ENCODE measurements at regions not wholly inside any gene's neighbourhood (a gene's known extent, or its start where the extent isn't known, plus 50 kb on each side); places are given as distances from the start of the nearest gene placed in this dataset.
A peak's percentile ranks its signal among the peaks of the same experiment; 100 is the strongest.

GRCh38 chr21:24895885-24896734, 711.2 kb downstream of the MRPL39 start:
- TF ChIP-seq CTCF (optimal IDR thresholded peaks at IDR 0.05 in 1 of 3, IDR thresholded peaks at IDR 0.05 in 1 of 3, conservative IDR thresholded peaks at IDR 0.05 in 1 of 3; ENCODE audit: extremely low read depth in 1 of 3, insufficient read depth in 2 of 3, low read length in 3 of 3), result peak in 2 of 3 experiments; percentile 6 to 39
- TF ChIP-seq EZH2 (IDR thresholded peaks at IDR 0.05; ENCODE audit: low read length), result no peak
- no peaks in the 10 kb centered on the region for H3K4me1 ChIP-seq (ENCODE audit: control insufficient read depth, extremely low read depth, insufficient read depth, low read length)

GRCh38 chr21:24894324-24894723, 713.0 kb downstream of the MRPL39 start:
- Histone ChIP-seq H3K4me3 (ENCODE audit: control insufficient read depth in 2 of 3, extremely low read depth in 1 of 3, insufficient read depth in 2 of 3, low read depth in 1 of 3, low read length in 3 of 3) (no peak overlapping the region), H3K4me1 (ENCODE audit: control insufficient read depth, extremely low read depth, insufficient read depth, low read length) (no peaks in the 10 kb centered on the region), H3K36me3 (ENCODE audit: control insufficient read depth in 2 of 2, extremely low read depth in 1 of 2, insufficient read depth in 2 of 2, low read length in 2 of 2) (no peaks in the 10 kb centered on the region), H3K9ac (ENCODE audit: control insufficient read depth, extremely low read depth, insufficient read depth, low read length) (no peak overlapping the region), H2AFZ (ENCODE audit: control insufficient read depth, low read length) (no peak overlapping the region), H3K4me2 (ENCODE audit: control insufficient read depth, extremely low read depth, insufficient read depth, low read depth, low read length) (no peak overlapping the region), H3K27ac (ENCODE audit: control insufficient read depth, insufficient read depth, low read length) (no peak overlapping the region), H3K27me3 (ENCODE audit: control insufficient read depth, extremely low read depth, insufficient read depth, low read length) (no peaks in the 10 kb centered on the region), H4K20me1 (ENCODE audit: control insufficient read depth, extremely low read depth, insufficient read depth, low read length) (no peaks in the 10 kb centered on the region), H3K9me1 (ENCODE audit: control insufficient read depth, extremely low read depth, insufficient read depth, low read length) (no peaks in the 10 kb centered on the region), H3K9me3 (ENCODE audit: control insufficient read depth, low read depth, low read length) (no peaks in the 10 kb centered on the region), H3K79me2 (ENCODE audit: control insufficient read depth, insufficient read depth, low read length) (no peaks in the 10 kb centered on the region)
- no peak for FAIRE-seq
- DNase-seq (ENCODE audit: low read depth, low spot score), result no peak
- dilution Hi-C loops (cut with MboI; ENCODE audit: extremely low pct_ligation_motif_present, low sequenced_read_pairs), result no loop called here
- TF ChIP-seq EZH2 (IDR thresholded peaks at IDR 0.05; ENCODE audit: low read length) (no peak), CTCF (optimal IDR thresholded peaks at IDR 0.05 in 1 of 3, IDR thresholded peaks at IDR 0.05 in 1 of 3, conservative IDR thresholded peaks at IDR 0.05 in 1 of 3; ENCODE audit: extremely low read depth in 1 of 3, insufficient read depth in 2 of 3, low read length in 3 of 3) (no peak)

More at GRCh38 chr21:24895885-24896734, 711.2 kb downstream of the MRPL39 start:
- dilution Hi-C loops (cut with MboI; ENCODE audit: extremely low pct_ligation_motif_present, low sequenced_read_pairs), result no loop called here
- no peaks in the 10 kb centered on the region for H3K9me3 ChIP-seq (ENCODE audit: control insufficient read depth, low read depth, low read length)
- H3K27me3 ChIP-seq (ENCODE audit: control insufficient read depth, extremely low read depth, insufficient read depth, low read length), result no peaks in the 10 kb centered on the region
- H3K79me2 ChIP-seq (ENCODE audit: control insufficient read depth, insufficient read depth, low read length), result no peaks in the 10 kb centered on the region
- H3K9me1 ChIP-seq (ENCODE audit: control insufficient read depth, extremely low read depth, insufficient read depth, low read length), result no peaks in the 10 kb centered on the region
- no peak for FAIRE-seq
- H3K9ac ChIP-seq (ENCODE audit: control insufficient read depth, extremely low read depth, insufficient read depth, low read length), result no peak overlapping the region
- H4K20me1 ChIP-seq (ENCODE audit: control insufficient read depth, extremely low read depth, insufficient read depth, low read length), result no peaks in the 10 kb centered on the region
- no peak for DNase-seq (ENCODE audit: low read depth, low spot score)
- no peak overlapping the region for H3K4me3 ChIP-seq (ENCODE audit: control insufficient read depth in 2 of 3, extremely low read depth in 1 of 3, insufficient read depth in 2 of 3, low read depth in 1 of 3, low read length in 3 of 3)
- H2AFZ ChIP-seq (ENCODE audit: control insufficient read depth, low read length), result no peak overlapping the region
- H3K36me3 ChIP-seq (ENCODE audit: control insufficient read depth in 2 of 2, extremely low read depth in 1 of 2, insufficient read depth in 2 of 2, low read length in 2 of 2), result no peaks in the 10 kb centered on the region
- H3K4me2 ChIP-seq (ENCODE audit: control insufficient read depth, extremely low read depth, insufficient read depth, low read depth, low read length), result no peak overlapping the region
- H3K27ac ChIP-seq (ENCODE audit: control insufficient read depth, insufficient read depth, low read length), result no peak overlapping the region

Measured in keratinocyte (primary cell).